COR-L47 (cell line): ENCODE measurements at regions not wholly inside any gene's neighbourhood (a gene's known extent, or its start where the extent isn't known, plus 50 kb on each side); places are given as distances from the start of the nearest gene placed in this dataset.

Source experiments
- DNase-seq: peaks from one replicate; lab custom pipeline; 2025; lab: John Stamatoyannopoulos, UW

- no peak for DNase-seq
These were observed 114.0 kb downstream of the NSG2 start for GRCh38 chr5:174159327-174160114.

- DNase-seq, result no peak
These were observed 119.9 kb downstream of the NSG2 start for GRCh38 chr5:174165406-174165805.

GRCh38 chr5:174166231-174167079, 120.9 kb downstream of the NSG2 start:
- DNase-seq, result peak; percentile 96

DNA sequence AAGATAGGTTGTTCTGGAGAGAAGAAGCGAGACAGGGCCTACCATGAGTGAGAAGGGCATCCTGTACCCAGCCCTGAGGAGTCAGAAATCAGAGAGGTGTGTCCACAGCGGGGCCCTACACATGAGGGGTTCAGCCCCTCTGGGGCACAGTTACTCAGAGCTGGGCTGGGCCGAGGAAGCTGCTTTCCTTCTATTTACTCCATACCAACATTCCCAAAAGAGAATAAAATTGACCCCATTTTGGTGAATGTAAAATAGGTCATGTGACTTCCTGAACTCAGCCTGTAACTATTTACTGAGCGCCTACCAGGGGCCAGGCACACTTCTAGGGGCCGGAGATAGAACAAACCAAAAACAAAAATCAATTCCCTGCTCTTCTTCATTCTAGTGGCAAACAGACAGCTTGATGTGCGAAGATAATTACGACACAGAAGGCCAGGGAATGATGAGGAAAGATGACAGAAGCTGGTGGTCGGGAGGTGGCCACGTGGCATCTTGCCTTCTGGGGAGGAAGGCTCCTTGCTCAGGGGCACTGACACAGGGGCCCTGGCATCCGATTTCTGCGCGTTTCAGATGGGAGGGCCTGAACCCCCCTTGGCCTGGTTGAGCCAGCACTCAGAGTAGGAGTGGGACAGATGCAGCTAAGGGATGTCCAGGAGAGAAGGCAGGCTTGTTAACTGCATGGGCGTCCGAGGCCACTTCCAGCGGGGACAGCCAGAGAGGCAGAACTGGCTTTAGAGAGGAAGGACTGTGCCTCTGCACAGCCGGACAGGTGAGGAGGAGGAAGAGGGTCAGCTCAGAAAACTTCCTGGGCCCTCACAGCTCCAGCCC, 121.8 kb downstream of the NSG2 start:
- DNase-seq, result no peak

GRCh38 chr5:174172152-174172551, 126.6 kb downstream of the NSG2 start:
- peak; percentile 30 for DNase-seq

DNA sequence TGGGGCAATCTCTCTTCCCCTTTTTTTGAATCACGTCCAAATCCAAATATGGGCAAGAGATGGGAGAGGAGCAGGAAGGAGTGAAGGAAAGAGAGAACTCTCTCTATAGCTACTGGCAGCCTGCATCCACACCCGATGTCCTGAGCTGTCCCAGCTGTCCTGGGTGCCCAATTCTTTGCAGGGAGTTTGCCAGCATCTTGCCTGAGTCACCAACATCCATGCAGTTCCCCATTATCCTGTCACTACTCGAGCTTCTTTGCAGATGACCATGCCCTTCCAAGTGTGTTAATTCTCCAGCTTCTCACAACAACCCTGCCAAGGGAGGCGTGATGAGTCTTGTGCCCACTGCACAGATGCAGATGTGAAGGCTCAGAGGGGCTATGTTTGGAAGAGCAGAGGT, 127.1 kb downstream of the NSG2 start:
- no peak for DNase-seq

- no peak for DNase-seq
These were observed 128.3 kb downstream of the NSG2 start for GRCh38 chr5:174173766-174174165.

GRCh38 chr5:174175716-174176268, 130.3 kb downstream of the NSG2 start:
- DNase-seq, result no peak

- no peak for DNase-seq
These were observed 131.0 kb downstream of the NSG2 start for GRCh38 chr5:174176511-174176910.

DNA sequence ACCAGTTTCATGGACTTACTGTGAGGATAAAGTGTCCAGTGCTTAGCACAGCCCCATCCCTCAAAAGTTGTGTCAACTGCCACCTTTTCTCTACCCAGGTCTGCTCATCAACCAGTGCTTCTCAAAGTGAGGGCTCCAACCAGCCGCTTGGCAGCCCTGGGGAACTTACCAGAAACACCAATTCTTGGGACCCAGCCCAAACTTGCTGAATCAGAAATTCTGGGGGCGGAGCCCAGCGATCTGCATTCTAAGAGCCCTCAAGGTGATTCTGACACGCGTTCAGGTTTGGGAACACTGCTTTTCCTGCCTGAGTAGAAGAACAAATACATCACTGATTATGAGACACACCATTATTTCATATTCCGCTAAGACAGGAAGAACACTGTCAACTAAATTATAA, 132.0 kb downstream of the NSG2 start:
- DNase-seq, result no peak

GRCh38 chr5:174177976-174178605, 132.6 kb downstream of the NSG2 start:
- DNase-seq, result no peak

- no peak for DNase-seq
These were observed 135.1 kb downstream of the NSG2 start for GRCh38 chr5:174180639-174181038.

DNA sequence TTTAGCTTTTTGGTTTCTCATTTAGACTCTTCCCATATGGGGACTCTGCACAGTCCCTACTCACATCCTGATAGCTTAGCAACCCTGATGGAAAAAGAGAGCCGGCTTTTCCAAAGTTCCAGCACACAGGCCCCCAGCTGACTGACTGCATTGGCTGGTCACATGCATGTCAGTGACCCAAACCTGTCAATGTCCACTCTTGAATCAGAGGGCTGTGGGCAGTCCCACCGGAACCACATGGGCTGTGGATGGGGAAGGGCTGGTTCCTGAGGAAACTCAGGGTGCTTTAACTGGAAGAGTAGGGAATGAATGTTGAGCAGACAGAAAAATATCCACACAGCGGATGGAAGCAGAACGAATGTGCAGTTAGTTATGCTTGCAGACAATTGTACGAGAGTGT, 136.6 kb downstream of the NSG2 start:
- no peak for DNase-seq

DNA sequence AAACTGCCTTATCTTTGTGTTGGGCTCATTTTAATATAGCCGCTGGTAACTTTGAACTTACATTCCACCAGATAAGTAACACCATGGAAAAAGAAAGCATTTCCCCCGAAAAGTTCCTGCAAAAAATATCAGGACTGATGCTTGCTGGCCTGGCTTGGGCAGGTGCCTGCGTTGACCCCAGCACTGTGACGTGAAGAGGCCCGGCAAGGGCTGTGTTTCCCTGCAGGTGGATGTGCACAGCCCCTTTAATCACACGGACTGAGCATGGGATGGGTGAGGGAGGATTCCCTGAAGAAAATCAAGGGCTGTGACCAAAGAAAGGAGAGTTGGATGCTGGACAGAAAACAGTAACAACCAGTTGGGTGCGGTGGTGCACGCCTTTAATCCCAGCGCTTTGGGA, 138.2 kb downstream of the NSG2 start:
- no peak for DNase-seq

GRCh38 chr5:174185506-174185905, 140.0 kb downstream of the NSG2 start:
- DNase-seq, result no peak

DNA sequence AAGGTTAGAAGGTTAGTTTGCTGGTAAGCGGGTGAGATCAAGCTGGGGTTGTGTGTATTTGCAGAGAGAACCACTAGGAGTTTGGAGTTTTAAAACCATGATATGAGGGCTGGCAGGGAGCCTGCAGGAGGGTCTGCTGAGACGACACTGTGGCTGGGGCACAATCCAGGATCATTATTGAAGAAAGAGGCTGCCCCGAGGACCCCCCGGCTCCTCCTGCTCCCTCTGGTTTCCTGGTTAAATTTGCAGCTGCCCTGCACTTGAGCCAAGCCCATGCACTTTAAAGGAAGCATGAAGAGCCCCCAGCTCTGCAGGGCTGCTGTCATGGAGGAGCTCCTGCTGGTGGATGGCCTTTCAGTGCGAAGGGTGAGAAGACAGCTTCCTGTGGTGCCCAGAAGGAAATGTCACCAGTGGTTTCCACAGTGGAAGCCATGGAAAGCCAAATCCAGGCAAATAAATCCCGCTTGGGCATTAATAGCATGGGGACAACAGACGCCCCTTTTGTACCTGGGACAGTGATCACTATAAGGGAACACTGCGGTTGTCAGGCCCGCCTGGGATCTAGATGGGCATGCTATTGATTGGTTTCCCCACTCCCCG, 140.7 kb downstream of the NSG2 start:
- no peak for DNase-seq

GRCh38 chr5:174187001-174187400, 141.5 kb downstream of the NSG2 start:
- no peak for DNase-seq

DNA sequence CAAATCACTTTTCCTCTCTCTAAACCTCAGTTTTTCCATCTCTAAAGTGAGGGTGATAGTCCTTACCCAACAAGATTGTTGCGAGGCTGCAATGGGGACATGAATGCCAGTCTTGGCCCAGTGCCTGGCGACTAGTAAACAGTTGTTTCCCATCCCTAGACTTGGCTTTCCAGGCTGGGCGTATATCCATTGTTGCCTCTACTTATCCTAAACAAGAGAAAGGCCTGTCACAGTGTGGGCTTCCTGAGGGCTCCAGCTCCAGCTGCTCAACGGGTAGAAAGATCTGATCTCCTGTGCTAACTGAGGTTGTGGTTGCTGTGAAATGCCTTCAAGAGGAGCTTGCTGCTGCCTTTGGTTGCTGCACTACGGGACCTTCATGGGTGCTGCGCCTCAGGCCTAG, 142.0 kb downstream of the NSG2 start:
- peak; percentile 38 for DNase-seq

- no peak for DNase-seq
These were observed 142.8 kb downstream of the NSG2 start for GRCh38 chr5:174188295-174188694.

DNA sequence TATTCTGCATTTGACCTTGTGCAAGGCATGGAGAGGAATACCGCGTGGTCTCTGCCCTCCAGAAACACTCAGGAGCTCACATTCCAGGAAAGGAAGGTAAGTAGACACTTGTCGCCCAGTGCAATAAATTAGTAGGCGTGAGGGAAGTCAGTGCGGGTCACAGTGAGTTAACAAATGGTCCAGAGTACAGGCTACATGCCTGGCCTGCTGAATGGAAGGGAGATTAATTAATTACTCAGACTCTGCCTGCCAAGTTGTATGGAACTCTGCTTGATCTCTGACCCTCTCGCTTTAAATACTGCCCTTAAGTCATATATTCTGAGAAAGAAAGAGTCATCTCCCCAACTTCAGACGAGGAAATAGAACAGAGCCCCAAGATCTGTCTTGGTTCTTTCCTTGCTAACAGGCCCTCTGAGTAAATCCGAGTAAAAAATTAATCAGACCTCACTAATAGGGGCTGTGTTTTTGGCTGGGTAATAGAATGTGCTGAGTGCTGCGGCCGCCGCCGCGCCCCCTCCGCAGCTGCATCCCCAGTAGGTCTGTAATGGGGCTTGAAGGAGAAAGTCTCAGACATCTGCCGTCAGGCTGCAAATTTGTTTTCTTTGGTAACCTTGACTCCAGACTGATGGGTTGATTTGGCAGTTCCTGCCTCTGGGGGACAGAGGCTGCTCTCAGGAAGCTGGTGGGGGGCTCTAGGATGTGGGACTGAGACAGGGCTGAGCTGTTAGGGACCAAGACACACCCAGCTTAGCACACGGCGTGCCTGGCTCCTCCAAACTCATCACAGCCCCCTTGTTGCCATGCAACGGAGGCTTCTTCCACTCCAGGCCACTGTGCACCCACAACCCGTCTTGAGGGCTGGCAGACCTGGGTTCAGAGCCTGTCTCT, 144.4 kb downstream of the NSG2 start:
- DNase-seq, result peak; percentile 31
